Uterus (tissue), 2 donors: ENCODE measurements at regions not wholly inside any gene's neighbourhood (a gene's known extent, or its start where the extent isn't known, plus 50 kb on each side); places are given as distances from the start of the nearest gene placed in this dataset.

Experiments
- CTCF ChIP-seq, 4 experiments: fragments of 200-600 bp in 2 of 4; fragments of 450-650 bp in 2 of 4; sonication (generic) in 2 of 4; IDR thresholded peaks; one replicate each; pipeline ENCODE4 v1.5.1; 2016 to 2019; ENCODE audit warnings: antibody characterized with exemption in 4 of 4, mild to moderate bottlenecking in 2 of 4, moderate library complexity in 1 of 4
- POLR2A ChIP-seq, 2 donors: fragments of 450-650 bp; IDR thresholded peaks; one replicate each; pipeline ENCODE4 v1.6.1; 2016; ENCODE audit warnings: antibody characterized with exemption in 2 of 2, mild to moderate bottlenecking in 1 of 2, moderate library complexity in 1 of 2

GRCh38 chr11:129620237-129621104, 195.2 kb upstream of the TMEM45B start:
- TF ChIP-seq CTCF (IDR thresholded peaks at IDR 0.05) (no peak), POLR2A (IDR thresholded peaks at IDR 0.05) (no peak)
